ENCODE measurements at regions not wholly inside any gene's neighbourhood (a gene's known extent, or its start where the extent isn't known, plus 50 kb on each side); places are given as distances from the start of the nearest gene placed in this dataset.
A peak's percentile ranks its signal among the peaks of the same experiment; 100 is the strongest.
"Not testable (repeated sequence)": the region's sequence is repeated elsewhere in the genome, so short reads cannot be mapped to it uniquely, and the experiment has no call there.

DNA sequence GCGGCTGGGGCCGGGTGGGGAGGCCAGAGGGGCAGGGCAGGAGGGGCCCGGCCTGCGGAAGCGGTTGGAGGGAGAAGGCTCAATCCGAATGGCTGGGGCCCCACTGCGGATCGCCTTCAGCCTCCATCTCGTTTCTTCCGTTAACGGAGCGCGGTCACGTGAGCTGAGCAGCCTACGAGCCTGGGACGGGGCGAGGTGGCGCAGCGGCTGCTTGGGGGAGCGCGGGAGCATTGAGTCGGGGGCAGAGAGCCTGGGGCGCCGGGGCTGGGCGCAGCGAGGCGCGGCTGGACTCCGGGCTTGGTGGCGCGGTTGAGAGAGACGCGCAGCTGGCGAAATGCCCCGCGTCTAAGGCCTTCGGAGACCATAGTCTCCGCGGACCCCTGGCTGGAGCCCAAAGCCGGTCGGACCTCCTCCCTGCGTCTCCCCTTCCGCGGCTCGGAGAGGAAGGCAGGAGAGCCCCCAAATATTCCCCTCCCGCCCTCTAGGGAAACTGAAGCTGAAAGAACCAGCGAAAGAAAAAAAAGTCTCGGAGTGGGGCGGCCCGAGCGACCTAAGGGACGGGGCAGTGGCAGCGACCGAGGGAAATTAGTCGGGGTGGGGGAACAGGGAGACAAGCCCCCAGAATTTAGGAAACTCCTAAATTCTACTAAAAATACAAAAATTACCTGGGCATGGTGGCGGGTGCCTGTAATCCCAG is 94.7 kb upstream of the PLEKHM1 start:
- TF ChIP-seq, protein P1, sequence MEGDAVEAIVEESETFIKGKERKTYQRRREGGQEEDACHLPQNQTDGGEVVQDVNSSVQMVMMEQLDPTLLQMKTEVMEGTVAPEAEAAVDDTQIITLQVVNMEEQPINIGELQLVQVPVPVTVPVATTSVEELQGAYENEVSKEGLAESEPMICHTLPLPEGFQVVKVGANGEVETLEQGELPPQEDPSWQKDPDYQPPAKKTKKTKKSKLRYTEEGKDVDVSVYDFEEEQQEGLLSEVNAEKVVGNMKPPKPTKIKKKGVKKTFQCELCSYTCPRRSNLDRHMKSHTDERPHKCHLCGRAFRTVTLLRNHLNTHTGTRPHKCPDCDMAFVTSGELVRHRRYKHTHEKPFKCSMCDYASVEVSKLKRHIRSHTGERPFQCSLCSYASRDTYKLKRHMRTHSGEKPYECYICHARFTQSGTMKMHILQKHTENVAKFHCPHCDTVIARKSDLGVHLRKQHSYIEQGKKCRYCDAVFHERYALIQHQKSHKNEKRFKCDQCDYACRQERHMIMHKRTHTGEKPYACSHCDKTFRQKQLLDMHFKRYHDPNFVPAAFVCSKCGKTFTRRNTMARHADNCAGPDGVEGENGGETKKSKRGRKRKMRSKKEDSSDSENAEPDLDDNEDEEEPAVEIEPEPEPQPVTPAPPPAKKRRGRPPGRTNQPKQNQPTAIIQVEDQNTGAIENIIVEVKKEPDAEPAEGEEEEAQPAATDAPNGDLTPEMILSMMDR (IDR thresholded peaks at IDR 0.05; ENCODE audit: borderline replicate concordance, control extremely low read depth, extremely low read depth, insufficient read depth, missing control alignments), result peak; percentile 34
- in situ Hi-C loops (cut with MboI; ENCODE audit: low sequenced_read_pairs, unreplicated experiment), result loop anchor here (25.0 kb wide), 1 partner anchor 677 kb away; no protein-coding TSS in a partner anchor
- DNase-seq (ENCODE audit: low spot score), result peak; percentile 87

DNA sequence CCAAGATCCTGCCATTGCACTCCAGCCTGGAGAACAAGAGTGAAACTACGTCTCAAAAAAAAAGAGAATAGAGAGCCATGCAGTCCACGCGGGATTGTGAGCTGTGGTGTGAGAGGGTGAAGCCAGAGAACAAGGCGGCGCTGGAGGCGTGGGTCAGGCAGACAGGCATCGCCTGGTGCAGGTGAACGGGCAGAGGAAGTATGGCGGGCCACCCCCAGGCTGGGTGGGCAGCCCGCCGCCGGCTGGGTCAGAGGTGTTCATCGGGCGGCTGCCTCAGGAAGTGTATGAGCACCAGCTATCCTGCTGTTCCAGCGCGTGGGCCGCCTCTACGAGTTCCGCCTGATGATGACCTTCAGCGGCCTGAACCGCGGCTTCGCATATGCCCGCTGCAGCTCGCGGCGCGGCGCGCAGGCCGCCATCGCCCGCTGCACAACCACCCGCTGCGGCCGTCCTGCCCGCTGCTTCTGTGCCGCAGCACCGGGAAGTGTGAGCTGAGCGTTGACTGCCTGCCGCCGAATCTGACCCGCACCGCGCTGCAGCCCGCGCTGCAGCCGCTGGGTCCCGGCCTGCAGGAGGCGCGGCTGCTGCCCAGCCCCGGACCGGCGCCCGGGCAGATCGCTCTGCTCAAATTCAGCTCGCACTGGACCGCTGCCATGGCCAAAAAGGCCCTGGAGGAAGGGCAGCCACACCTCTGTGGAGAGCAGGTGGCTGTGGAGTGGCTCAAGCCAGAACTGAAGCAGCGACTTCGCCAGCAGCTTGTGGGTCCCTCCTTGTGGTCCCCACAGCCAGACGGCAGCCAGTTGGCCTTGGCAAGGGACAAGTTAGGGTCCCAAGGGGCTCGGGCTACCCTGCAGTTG is 95.5 kb upstream of the PLEKHM1 start:
- TF ChIP-seq, protein P1 (IDR thresholded peaks at IDR 0.05; ENCODE audit: borderline replicate concordance, control extremely low read depth, extremely low read depth, insufficient read depth, missing control alignments), result peak; percentile 50
- peak; percentile 44 for DNase-seq (ENCODE audit: low spot score)
- in situ Hi-C loops (cut with MboI; ENCODE audit: low sequenced_read_pairs, unreplicated experiment), result loop anchor here (25.0 kb wide), 1 partner anchor 676 kb away; no protein-coding TSS in a partner anchor

DNA sequence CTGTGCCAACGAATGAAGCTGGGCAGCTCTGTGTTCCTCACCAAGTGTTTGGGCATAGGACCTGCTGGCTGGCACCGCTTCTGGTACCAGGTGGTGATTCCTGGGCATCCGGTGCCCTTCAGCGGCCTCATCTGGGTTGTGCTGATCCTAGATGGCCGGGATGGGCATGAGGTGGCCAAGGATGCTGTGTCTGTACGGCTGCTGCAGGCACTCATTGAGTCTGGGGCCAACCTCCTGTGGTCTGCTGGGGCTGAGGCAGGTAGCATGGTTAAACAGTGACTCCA is 96.1 kb upstream of the PLEKHM1 start:
- in situ Hi-C loops (cut with MboI; ENCODE audit: low sequenced_read_pairs, unreplicated experiment), result loop anchor here (25.0 kb wide), 1 partner anchor 676 kb away; no protein-coding TSS in a partner anchor
- not testable (repeated sequence) for DNase-seq (ENCODE audit: low spot score)

DNA sequence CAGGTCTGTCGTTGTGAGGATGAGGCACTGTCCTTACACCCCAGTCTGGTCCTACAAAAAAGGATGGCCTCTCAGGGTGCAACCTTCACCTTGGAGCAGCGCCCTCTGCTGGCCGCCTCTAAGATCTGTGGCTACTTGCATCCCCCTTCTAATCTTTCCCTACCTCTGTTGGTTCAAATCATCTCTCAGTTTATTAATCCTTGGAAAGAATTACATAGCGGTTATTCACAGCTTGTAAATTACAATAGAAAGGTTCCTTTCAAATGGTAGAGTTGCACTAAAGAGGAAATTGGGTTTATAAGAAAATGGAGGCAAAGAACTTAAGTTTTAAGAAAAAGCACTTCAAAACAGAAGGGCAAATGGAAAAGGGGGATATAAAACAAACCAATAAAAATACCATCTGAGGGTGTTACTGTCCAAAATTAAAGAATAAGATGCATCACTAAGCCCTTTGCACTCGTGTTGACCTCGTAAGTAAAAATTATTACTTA is 102.0 kb upstream of the PLEKHM1 start:
- in situ Hi-C loops (cut with MboI; ENCODE audit: low sequenced_read_pairs, unreplicated experiment), result loop anchor here (25.0 kb wide), 1 partner anchor 670 kb away; no protein-coding TSS in a partner anchor
- DNase-seq (ENCODE audit: low spot score), result peak; percentile 65

DNA sequence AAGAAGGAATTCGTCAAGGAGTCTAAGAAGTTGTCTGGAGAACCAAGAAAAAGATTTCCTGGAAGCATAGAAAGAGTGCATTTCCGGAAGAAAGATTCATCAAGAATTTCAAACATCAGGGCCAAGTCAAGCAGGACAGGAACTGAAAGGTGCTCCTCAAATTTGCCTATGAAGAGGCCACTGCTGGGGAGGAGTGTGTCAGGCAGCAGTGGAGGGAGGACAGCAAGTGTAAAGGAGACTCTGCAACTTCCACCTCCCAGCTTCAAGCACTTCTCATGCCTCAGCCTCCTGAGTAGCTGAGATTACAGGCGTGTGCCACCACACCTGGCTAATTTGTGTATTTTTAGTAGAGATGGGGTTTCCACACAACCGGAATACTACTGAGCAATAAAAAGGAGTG is 105.8 kb upstream of the PLEKHM1 start:
- in situ Hi-C loops (cut with MboI; ENCODE audit: low sequenced_read_pairs, unreplicated experiment), result loop anchor here (25.0 kb wide), 1 partner anchor 666 kb away; no protein-coding TSS in a partner anchor
- DNase-seq (ENCODE audit: low spot score), result not testable (repeated sequence)

More for the DNA sequence above, 102.0 kb upstream of the PLEKHM1 start:
- TF ChIP-seq, protein P1 (IDR thresholded peaks at IDR 0.05; ENCODE audit: borderline replicate concordance, control extremely low read depth, extremely low read depth, insufficient read depth, missing control alignments), result peak; percentile 74

DNA sequence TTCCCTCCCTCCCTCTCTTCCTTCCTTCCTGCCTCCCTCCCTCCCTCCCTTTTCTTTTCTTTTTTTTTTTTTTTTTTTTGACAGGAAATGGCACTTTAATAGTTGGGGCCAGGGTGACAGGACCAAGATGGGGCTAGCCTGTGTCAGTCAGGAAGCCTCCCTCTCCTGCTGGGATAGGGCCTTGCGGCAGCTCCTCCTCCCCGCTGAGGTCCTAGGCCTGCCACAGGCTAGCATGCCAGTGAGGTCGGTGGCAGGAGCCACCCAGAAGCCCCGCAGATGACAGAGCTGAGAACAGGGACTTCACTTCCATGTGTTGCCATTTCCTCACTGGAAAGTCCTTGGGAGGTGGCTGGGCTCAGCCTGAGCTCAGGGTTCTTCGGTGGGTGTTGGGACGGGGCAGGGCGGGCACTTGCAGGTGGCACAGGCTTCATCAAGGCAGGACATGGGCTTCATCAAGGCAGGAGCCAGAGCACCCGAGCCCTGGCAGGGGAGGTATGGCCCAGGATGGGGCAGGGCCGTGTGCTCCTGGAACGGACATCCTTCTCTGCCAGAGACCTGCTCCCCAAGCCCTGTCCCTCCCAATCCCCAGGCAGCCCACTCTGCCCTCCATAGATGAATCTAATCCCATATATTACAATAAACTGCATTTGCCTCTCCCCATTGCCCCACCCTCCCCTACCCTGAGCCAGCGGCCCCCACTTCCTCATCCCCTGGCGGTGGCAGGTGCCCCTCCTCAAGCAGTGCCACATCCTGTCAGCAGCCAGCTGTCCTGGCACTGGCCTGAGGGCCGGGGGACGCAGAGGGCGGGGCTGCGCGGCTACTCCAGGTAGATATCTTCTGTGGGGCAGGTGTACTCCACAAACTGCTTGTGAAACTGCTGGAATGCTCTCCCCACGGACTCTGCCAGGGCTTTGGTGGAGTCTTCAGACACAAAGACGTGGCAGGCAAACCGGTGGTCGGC is 109.8 kb upstream of the PLEKHM1 start:
- in situ Hi-C loops (cut with MboI; ENCODE audit: low sequenced_read_pairs, unreplicated experiment); DNase-seq (ENCODE audit: low spot score): not testable (repeated sequence)

DNA sequence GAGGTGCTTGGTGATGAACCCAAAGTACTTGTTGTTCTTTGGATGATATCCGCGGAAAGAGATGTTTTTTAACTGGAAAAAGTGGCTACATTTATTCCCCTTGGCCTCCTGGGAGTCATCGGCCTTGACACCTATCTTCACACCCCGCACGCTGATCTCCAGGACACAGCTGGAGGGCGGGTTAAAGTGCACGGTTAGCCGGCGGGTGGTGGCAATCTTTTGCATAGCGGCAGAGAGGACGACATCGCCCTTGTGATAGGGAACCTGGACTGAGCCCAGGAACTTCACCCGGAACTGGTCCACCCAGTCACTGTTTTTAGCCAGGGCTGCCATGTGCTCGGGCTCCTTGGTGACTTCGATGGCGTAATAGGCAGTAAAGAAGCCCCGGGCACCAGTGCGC is 110.5 kb upstream of the PLEKHM1 start:
- DNase-seq (ENCODE audit: low spot score); in situ Hi-C loops (cut with MboI; ENCODE audit: low sequenced_read_pairs, unreplicated experiment): not testable (repeated sequence)

DNA sequence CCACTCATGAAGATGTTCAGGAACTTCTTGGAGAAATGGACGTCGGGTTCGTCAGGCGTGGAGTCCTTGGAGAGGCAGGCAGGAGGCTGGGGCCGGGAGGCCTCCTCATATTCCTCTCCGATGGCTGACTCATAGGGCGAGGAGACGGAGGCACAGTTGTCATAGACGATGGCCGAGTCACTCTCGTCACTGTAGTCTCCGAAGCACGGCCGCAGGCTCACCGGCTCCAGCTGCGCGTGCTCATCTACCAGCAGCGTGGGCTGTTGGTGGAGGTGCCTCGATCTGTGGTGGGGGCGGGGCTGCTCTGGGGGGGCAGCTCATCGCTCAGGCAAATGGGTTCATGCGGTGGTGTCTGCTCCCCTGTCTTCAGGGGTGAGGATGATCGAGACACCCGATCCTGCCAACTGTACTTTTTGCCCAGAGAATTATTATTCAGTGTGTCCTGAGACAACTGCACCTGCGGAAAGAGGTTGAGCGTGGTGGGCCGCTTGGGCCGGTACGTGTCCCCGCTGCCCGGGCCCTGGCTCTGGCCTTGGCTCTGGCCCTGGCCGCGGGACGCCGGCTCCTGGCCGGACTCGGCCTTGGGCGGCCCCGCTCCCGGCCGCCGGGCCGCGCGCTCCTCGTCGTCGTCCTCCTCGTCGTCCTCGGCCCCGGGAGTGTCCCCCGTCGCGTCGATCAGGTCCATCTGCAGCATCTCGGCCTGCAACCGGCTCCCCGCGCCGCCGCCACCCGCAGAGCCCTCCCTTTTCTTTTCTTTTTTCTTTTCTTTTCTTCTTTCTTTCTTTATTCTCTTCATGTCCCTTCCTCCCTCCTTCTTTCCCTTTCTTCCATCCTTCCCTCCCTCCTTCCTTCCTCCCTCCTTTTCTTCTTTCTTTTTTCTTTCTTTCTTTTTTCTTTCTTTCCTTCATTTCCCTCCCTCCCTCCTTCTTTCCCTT is 111.4 kb upstream of the PLEKHM1 start:
- in situ Hi-C loops (cut with MboI; ENCODE audit: low sequenced_read_pairs, unreplicated experiment); DNase-seq (ENCODE audit: low spot score): not testable (repeated sequence)

DNA sequence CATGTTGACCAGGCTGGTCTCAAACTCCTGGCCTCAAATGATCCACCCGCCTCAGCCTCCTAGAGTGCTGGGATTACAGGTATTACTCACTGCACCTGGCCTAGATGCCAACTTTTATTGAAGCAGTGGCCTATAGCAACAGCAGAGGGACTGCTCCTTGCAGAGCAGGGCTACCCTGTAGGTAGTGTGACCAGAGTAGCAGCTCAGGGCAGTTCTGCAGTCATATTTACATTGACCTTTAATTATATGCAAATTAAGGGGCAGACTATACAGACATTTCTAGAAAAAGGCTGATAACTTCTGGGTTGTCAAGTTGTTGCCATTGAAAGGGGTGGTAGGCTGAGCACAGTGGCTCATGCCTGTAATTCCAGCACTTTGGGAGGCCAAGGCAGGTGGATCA is 115.2 kb upstream of the PLEKHM1 start:
- DNase-seq (ENCODE audit: low spot score); in situ Hi-C loops (cut with MboI; ENCODE audit: low sequenced_read_pairs, unreplicated experiment): not testable (repeated sequence)

DNA sequence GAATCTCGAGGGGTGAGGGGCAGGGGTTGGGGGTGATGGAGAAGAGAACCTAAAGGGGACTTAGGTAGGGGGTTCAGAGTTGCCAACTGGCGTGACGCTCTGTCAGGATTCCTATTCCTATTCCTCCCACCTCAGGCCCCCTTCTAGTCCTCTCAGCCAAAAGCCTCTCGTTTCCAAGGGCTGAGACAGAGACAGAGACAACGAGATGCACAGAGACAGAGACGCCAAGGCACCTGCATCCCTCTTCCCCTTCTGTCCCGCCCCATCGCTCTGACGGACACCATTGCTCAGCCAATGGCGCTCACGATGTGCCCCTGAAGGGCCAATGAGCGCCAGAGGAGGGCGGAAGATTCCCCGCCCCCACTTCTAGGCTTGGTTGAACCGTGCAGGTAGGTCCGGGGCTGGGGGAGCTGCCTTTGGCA is 129.5 kb upstream of the PLEKHM1 start:
- in situ Hi-C loops (cut with MboI; ENCODE audit: low sequenced_read_pairs, unreplicated experiment), result not testable (repeated sequence)
- DNase-seq (ENCODE audit: low spot score), result peak; percentile 75

DNA sequence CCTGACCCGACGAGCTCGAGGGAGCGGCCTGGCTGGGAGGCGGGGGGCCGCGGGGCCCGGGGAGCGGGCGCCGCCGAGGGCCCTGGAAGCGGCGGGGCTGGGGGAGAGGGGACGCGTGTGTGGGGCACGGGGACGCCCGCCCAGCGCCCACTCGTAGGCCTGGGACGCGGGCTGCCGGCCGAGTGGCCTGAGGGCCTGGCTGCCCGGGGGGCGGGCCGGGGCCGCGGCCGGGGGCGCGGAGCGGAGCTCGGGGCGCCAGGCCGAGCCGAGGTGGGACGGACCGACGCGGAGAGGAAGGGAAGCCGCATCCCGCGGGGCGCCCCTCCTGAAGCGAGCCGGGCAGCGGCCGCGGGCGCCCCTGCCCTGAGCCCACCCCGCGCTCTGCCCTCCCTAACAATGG is 129.9 kb upstream of the PLEKHM1 start:
- in situ Hi-C loops (cut with MboI; ENCODE audit: low sequenced_read_pairs, unreplicated experiment); DNase-seq (ENCODE audit: low spot score): not testable (repeated sequence)

DNA sequence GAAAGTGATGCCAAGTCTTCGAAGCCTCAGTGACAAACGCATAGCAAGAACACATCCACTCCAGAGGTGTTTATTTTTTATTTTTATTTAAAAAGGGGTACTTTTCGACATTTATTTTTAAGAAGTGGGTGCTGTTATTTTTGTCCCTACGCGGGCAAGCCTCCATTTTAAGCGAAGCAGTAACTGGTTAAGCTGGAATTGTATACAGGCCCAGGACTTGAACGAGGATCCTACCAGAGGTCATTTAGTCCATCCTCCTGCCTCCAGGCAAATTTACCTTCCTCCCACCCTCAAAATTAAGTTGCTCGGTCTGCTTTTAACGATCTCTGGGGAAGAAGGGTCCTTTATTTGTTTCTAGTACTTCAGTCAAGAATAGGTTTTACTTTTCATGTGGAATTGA is 130.6 kb upstream of the PLEKHM1 start:
- DNase-seq (ENCODE audit: low spot score); in situ Hi-C loops (cut with MboI; ENCODE audit: low sequenced_read_pairs, unreplicated experiment): not testable (repeated sequence)

Measured in GM13976 (cell line).